Gastroesophageal sphincter (tissue), 4 donors: ENCODE measurements at regions not wholly inside any gene's neighbourhood (a gene's known extent, or its start where the extent isn't known, plus 50 kb on each side); places are given as distances from the start of the nearest gene placed in this dataset.

Experiments
- ATAC-seq: fragments of 150-250 bp; one replicate; pipeline ENCODE4 v1.9.1; 2016; ENCODE audit warnings: mild to moderate bottlenecking, moderate library complexity
- H3K27ac ChIP-seq, 4 donors: fragments of 200-600 bp; sonication (generic) in 3 of 4; 1 replicate in 3 of 4; 2 replicates in 1 of 4; pipeline ENCODE4 v1.5.1; 2016 to 2019
- H3K27me3 ChIP-seq: fragments of 200-600 bp; sonication (generic); one replicate; pipeline ENCODE4 v1.5.1; 2019
- H3K36me3 ChIP-seq, 2 donors: fragments of 200-600 bp; sonication (generic); one replicate each; pipeline ENCODE4 v1.5.1; 2019; ENCODE audit warnings: control low read depth in 1 of 2
- H3K4me1 ChIP-seq, 3 donors: fragments of 200-600 bp; sonication (generic); 1 replicate in 2 of 3; 2 replicates in 1 of 3; pipeline ENCODE4 v1.5.1; 2016 to 2019; ENCODE audit warnings: control low read depth in 2 of 3
- H3K4me3 ChIP-seq, 2 donors: fragments of 200-600 bp; sonication (generic); one replicate each; pipeline ENCODE4 v1.5.1; 2019; ENCODE audit warnings: mild to moderate bottlenecking in 1 of 2, moderate library complexity in 1 of 2
- H3K9me3 ChIP-seq, 3 donors: fragments of 200-600 bp; sonication (generic); one replicate each; pipeline ENCODE4 v1.5.1; 2017 to 2019; ENCODE audit warnings: control low read depth in 2 of 3
- EP300 ChIP-seq: sonication (generic); formaldehyde crosslinking; IDR thresholded peaks from one replicate; pipeline ENCODE4 v1.6.1; 2017; ENCODE audit warnings: antibody characterized with exemption, mild to moderate bottlenecking
- POLR2A ChIP-seq, 2 donors: fragments of 450-650 bp; IDR thresholded peaks; one replicate each; pipeline ENCODE4 v1.6.1; 2017; ENCODE audit warnings: antibody characterized with exemption in 2 of 2, mild to moderate bottlenecking in 2 of 2, moderate library complexity in 1 of 2
- POLR2AphosphoS5 ChIP-seq: sonication (generic); formaldehyde crosslinking; IDR thresholded peaks from one replicate; pipeline ENCODE4 v1.6.1; 2017; ENCODE audit warnings: antibody characterized with exemption
- WGBS, 2 donors: methylation state at CpG; one replicate each; pipeline ENCODE4 v1.1.5; 2018; ENCODE audit warnings: low coverage in 1 of 2; 5-methylcytosine and 5-hydroxymethylcytosine counted together
- TF ChIP-seq, protein P1 (sequence below), 4 experiments: fragments of 200-600 bp in 2 of 4; fragments of 450-650 bp in 2 of 4; sonication (generic) in 1 of 4; IDR thresholded peaks; one replicate each; pipeline ENCODE4 v1.5.1; 2017 to 2019; ENCODE audit warnings: antibody characterized with exemption in 4 of 4, mild to moderate bottlenecking in 2 of 4, moderate library complexity in 2 of 4

DNA sequence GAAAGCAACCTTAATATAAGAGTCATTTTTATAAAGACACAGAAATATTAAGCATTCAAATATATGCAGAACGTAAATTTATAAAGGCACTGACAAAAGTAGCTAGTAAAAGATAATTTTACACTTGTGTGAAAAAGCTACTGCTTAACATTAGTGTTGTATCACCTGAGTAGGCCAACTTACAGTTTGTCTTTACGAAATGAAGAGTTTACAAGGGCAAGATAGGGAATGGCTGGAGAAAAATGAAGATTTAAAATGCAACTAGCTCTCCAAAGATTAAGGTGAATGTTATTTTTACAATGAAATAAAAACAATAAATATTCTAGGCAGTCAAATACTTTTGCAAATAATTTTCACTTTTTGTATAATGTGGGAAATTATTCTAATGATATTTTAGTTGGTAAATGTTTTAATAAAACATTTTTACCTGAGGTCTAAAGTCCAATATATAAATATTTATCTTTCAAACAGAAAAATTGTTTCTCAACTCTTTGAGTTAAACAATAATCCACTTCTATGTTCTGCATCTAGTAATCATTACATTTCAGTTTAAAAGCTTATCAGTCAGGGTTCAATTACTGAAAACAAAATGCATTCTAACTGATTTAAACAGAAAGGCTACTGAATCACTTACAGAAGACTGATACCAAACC is 382.6 kb downstream of the IPMK start:
- H3K27ac ChIP-seq = no peak overlapping the region
- H3K27me3 ChIP-seq = no peaks in the 10 kb centered on the region
- TF ChIP-seq POLR2A (IDR thresholded peaks at IDR 0.05) (no peak), POLR2AphosphoS5 (no peak), EP300 (no peak)
- TF ChIP-seq, protein P1, sequence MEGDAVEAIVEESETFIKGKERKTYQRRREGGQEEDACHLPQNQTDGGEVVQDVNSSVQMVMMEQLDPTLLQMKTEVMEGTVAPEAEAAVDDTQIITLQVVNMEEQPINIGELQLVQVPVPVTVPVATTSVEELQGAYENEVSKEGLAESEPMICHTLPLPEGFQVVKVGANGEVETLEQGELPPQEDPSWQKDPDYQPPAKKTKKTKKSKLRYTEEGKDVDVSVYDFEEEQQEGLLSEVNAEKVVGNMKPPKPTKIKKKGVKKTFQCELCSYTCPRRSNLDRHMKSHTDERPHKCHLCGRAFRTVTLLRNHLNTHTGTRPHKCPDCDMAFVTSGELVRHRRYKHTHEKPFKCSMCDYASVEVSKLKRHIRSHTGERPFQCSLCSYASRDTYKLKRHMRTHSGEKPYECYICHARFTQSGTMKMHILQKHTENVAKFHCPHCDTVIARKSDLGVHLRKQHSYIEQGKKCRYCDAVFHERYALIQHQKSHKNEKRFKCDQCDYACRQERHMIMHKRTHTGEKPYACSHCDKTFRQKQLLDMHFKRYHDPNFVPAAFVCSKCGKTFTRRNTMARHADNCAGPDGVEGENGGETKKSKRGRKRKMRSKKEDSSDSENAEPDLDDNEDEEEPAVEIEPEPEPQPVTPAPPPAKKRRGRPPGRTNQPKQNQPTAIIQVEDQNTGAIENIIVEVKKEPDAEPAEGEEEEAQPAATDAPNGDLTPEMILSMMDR (IDR thresholded peaks at IDR 0.05) = no peak
- H3K4me3 ChIP-seq = no peak overlapping the region
- peaks cover 0 to 3% (median 0%) of the 10 kb centered on the region in 3 donors for H3K9me3 ChIP-seq
- 49 to 57% methylated on average over 2 of the region's 2 CpGs for WGBS, 2 donors
- no peaks in the 10 kb centered on the region for H3K4me1 ChIP-seq
- no peaks in the 10 kb centered on the region for H3K36me3 ChIP-seq
- ATAC-seq = no peak

DNA sequence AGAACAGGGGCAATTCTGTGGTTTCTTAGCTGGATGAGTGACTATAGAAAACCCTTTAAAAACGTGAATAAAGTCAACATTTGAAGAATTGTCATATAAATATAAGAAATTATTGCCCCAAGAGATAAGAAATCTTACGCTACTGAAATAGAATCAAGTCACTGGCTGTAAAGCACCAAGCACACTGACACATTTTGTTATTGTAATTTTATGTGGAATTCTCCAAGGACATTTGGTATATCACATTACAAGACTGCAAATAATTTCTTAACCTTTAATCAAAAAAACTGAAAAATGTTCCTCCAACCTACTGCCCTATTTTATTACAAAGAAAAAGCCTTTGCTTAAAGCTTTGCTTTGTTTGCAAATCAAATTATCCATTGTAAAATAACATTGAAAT is 383.3 kb downstream of the IPMK start:
- TF ChIP-seq POLR2AphosphoS5 (no peak), EP300 (no peak), POLR2A (IDR thresholded peaks at IDR 0.05) (no peak)
- TF ChIP-seq, protein P1 (IDR thresholded peaks at IDR 0.05) = no peak
- no peak for ATAC-seq

DNA sequence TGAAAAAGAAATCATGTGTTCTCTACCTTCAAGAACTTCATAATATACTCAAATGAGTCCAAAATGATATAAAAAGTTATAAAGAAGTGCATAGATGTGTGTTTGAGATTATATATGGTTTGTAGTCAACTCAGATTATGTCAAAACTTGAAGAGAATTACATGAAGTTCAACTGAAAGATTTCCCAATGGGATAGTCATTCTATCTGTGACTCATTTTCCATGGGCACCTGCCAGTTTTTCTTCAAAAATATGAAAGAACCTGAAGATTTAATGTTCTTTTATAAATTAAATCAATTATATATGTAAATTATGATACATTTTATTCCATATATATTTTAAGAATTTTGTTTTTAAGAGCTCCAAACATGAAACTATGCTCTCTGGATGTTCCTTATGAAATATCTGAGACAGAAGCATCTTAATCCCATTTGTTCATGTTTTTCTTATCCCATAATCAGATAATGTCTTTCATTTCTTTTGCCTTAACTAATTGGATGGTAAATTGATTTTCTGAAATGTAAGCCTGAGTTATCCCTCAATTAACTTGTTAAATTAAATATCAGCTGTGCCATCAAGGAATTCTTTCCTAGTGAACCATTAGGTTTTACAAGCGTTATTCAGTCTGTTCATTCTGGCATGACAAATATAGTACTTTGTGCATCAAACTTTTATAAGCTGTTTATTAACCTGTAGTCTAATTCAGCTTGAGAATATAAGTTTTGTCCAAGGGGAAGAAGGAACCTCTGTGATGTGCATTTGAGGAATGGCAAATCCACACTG is 387.1 kb downstream of the IPMK start:
- ATAC-seq = no peak
- no peaks in the 10 kb centered on the region for H3K36me3 ChIP-seq
- H3K27ac ChIP-seq = no peak overlapping the region
- TF ChIP-seq POLR2A (IDR thresholded peaks at IDR 0.05) = no peak
- TF ChIP-seq POLR2AphosphoS5 = no peak
- TF ChIP-seq EP300 = no peak
- TF ChIP-seq, protein P1 (IDR thresholded peaks at IDR 0.05) = no peak
- 69 to 82% methylated on average over 1 of the region's 1 CpG for WGBS, 2 donors
- H3K4me3 ChIP-seq = no peak overlapping the region
- no peaks in the 10 kb centered on the region for H3K4me1 ChIP-seq
- H3K9me3 ChIP-seq = no peaks in the 10 kb centered on the region
- H3K27me3 ChIP-seq = no peaks in the 10 kb centered on the region

More for the DNA sequence above, 383.3 kb downstream of the IPMK start:
- Histone ChIP-seq H3K27me3 (no peaks in the 10 kb centered on the region), H3K4me1 (no peaks in the 10 kb centered on the region), H3K9me3 (peaks cover 0 to 3% (median 0%) of the 10 kb centered on the region in 3 donors), H3K36me3 (no peaks in the 10 kb centered on the region), H3K4me3 (no peak overlapping the region), H3K27ac (no peak overlapping the region)
- 44 to 67% methylated on average over 2 of the region's 2 CpGs for WGBS, 2 donors

DNA sequence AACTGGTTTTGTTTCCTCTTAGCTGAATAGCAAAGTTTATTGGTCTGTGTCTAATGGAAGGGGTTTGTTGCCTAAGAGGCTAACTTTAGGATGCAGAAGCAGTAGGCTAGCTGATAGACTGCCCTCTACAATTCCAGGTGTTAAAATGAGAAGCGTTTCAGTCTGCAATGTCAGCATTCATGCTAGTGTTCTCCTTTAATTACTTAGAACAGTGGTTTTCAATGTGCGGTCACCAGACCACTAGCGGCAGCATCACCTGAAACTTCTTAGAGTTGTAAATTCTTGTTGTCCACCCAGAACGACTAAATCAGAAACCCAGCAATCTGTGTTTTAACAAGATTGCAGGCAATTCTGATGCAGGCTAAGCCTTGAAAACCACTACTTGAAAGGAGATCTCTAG is 392.9 kb downstream of the IPMK start:
- no peak overlapping the region for H3K4me3 ChIP-seq
- TF ChIP-seq, protein P1 (IDR thresholded peaks at IDR 0.05) = no peak
- no peak for TF ChIP-seq POLR2A (IDR thresholded peaks at IDR 0.05)
- TF ChIP-seq EP300 = no peak
- no peaks in the 10 kb centered on the region for H3K4me1 ChIP-seq
- 80 to 91% methylated on average over 4 of the region's 4 CpGs for WGBS, 2 donors
- ATAC-seq = no peak
- H3K27ac ChIP-seq = no peak overlapping the region
- H3K36me3 ChIP-seq = no peaks in the 10 kb centered on the region
- no peaks in the 10 kb centered on the region for H3K9me3 ChIP-seq
- no peaks in the 10 kb centered on the region for H3K27me3 ChIP-seq

DNA sequence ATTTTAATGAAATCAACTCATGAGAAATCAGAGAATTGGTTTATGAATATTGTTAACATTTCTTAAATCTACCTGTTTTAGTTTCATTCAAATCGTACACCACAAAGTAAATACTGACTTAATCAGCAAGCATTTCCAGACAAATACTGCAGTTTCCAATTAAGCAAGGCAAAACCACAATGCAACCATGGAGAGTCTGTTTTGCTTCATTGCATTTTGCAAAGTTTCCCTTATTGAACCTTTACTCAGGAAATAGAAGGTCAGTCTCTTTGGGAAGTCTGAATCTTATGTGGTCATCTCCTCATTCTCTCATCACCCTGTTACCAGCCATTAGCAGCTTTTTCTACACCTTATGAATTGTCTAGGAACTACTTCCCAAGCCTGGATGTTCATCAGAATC is 400.5 kb downstream of the IPMK start:
- TF ChIP-seq, protein P1 (IDR thresholded peaks at IDR 0.05) = no peak
- no peak for TF ChIP-seq POLR2AphosphoS5
- no peak for TF ChIP-seq POLR2A (IDR thresholded peaks at IDR 0.05)
- TF ChIP-seq EP300 = no peak
- H3K4me3 ChIP-seq = no peak overlapping the region
- H3K27me3 ChIP-seq = no peaks in the 10 kb centered on the region
- no peak overlapping the region for H3K27ac ChIP-seq
- no peak for ATAC-seq
- no peaks in the 10 kb centered on the region for H3K9me3 ChIP-seq
- no peaks in the 10 kb centered on the region for H3K4me1 ChIP-seq
- H3K36me3 ChIP-seq = no peaks in the 10 kb centered on the region
- whole genome bisulfite sequencing, 2 donors = 27 to 86% methylated on average over 1 of the region's 1 CpG
